Activated CD8-positive, alpha-beta T cell treated with anti-CD3 and anti-CD28 coated beads, Interleukin-2, amount 10 ng/mL, durations not matched to agents 7 days and 5 days (primary cell): ENCODE measurements at regions not wholly inside any gene's neighbourhood (a gene's known extent, or its start where the extent isn't known, plus 50 kb on each side); places are given as distances from the start of the nearest gene placed in this dataset.

Experiments
- ATAC-seq: fragments of 150-1000 bp; cut with Tn5 transposase; one replicate; pipeline ENCODE4 v1.10.0; 2021; ENCODE audit warnings: moderate library complexity
- CTCF ChIA-PET: fragments of 350-600 bp; sonication (Branson Sonifier 250); formaldehyde crosslinking; loops from one replicate; lab custom pipeline; 2021; ENCODE audit warnings: antibody characterized with exemption; lab: Charles Lee
- POLR2A ChIA-PET: fragments of 350-600 bp; sonication (Branson Sonifier 250); formaldehyde crosslinking; loops from one replicate; lab custom pipeline; 2021; ENCODE audit warnings: antibody characterized with exemption; lab: Charles Lee
- DNase-seq: peaks from one replicate; pipeline ENCODE4 v3.0.0-alpha.2; 2020
- H3K27ac Mint-ChIP-seq: one replicate; pipeline ENCODE4 v1.8.0; 2021; ENCODE audit warnings: mild to moderate bottlenecking, mixed read lengths
- H3K27me3 Mint-ChIP-seq: one replicate; pipeline ENCODE4 v1.8.0; 2021; ENCODE audit warnings: low read depth, mixed read lengths
- H3K36me3 Mint-ChIP-seq: one replicate; pipeline ENCODE4 v1.8.0; 2021; ENCODE audit warnings: low read depth, mixed read lengths
- H3K4me1 Mint-ChIP-seq: one replicate; pipeline ENCODE4 v1.8.0; 2021; ENCODE audit warnings: low read depth, mixed read lengths
- H3K4me3 Mint-ChIP-seq: one replicate; pipeline ENCODE4 v1.8.0; 2021; ENCODE audit warnings: mild to moderate bottlenecking, mixed read lengths
- H3K9me3 Mint-ChIP-seq: one replicate; pipeline ENCODE4 v1.8.0; 2022; ENCODE audit warnings: mixed read lengths; ENCODE audit not compliant: insufficient read depth

DNA sequence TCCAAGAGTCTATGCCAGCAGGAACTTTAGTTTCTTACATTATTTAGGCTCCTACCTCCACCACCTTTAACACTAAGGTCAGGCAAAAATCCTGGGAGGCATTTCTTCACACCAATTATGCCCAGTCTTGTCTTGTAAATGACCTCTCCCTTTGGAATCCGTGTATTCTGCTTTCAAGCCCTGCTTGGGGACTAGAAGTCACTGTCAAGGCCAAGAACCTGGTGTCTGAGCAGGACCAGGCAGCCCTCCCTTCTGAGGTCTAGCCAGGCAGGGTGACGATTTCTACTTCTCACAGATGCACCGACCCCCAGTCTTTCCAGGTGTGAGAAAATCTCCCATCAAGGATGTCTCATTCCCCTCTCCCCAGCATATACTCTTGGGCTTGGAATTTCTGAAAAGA lies 82.7 kb upstream of the C1QTNF7 start:
- ChIA-PET POLR2A (no interaction called here), CTCF (no interaction called here)
- peaks cover 8% of the 10 kb centered on the region for H3K4me1 Mint-ChIP-seq
- ATAC-seq (no peak), DNase-seq (no peak)
- H3K27ac Mint-ChIP-seq, result no peak overlapping the region
- no peak overlapping the region for H3K4me3 Mint-ChIP-seq
- no peaks in the 10 kb centered on the region for H3K9me3 Mint-ChIP-seq
- peaks cover 4% of the 10 kb centered on the region for H3K27me3 Mint-ChIP-seq
- no peaks in the 10 kb centered on the region for H3K36me3 Mint-ChIP-seq

DNA sequence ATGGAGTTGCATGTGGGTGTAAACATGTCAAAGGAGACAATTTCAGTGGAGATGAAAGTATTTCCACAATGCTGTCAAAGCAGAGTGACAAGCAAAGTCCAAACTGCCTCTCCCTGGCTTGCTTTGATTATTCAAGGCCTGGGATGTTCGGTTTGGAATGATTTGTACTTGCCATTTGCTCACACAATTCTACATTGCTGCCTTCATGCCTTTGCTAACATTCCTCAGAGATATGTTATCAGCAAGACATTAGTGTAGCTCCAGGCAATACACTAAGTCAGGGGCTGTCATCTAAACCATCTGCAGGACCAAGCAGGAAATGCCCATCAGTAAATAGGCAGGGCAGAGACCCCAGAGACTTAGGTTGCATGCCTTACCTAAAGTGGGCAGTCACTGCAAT lies 79.6 kb upstream of the C1QTNF7 start:
- Mint-ChIP-seq H3K27ac (no peak overlapping the region), H3K4me3 (no peak overlapping the region), H3K27me3 (peaks cover 4% of the 10 kb centered on the region), H3K9me3 (no peaks in the 10 kb centered on the region), H3K36me3 (no peaks in the 10 kb centered on the region), H3K4me1 (peaks cover 9% of the 10 kb centered on the region)
- POLR2A ChIA-PET, result no interaction called here
- ATAC-seq, result no peak
- CTCF ChIA-PET, result no interaction called here
- DNase-seq, result no peak

DNA sequence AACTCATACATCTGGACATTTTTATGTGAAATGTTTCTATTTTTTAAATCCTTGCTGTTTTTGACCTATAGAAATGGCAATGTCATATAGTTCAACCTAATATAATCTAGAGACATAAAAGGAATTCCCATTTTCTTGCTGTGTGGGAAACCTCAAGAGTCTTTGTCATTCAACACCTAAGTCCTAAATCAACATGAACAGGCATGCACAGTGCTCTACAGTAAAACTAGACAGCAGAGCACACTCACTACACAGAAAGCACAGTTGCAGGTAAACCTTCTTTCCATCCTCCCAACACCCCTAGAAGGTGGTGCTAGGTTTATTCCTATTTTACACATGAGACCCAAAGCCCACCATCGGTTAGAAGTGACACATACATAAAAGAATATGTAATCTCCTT lies 79.1 kb upstream of the C1QTNF7 start:
- ATAC-seq (no peak), DNase-seq (no peak)
- Mint-ChIP-seq H3K4me1 (peaks cover 9% of the 10 kb centered on the region), H3K9me3 (no peaks in the 10 kb centered on the region), H3K4me3 (no peak overlapping the region), H3K27me3 (peaks cover 4% of the 10 kb centered on the region), H3K27ac (no peak overlapping the region), H3K36me3 (no peaks in the 10 kb centered on the region)
- POLR2A ChIA-PET, result no interaction called here
- CTCF ChIA-PET, result no interaction called here

DNA sequence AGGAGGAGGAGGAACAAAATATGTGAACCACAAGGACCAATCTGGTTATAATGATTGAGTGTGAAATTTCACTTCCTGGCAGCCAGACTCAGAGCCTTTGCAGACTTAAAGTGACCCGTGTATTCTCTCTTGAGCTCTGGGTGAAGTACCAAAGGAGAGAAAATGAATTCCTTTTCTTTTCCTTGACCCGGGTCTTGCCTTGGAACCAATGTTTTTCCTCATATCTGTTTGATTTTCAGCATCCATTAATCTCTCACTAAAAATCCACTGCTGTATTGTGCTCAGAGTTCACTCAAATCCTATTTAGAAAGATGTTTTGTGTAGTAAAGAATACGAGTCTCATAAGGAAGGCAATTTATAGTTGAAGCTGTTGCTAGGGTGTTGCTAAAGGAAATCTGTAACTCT lies 78.3 kb upstream of the C1QTNF7 start:
- Mint-ChIP-seq H3K4me1 (peaks cover 9% of the 10 kb centered on the region), H3K9me3 (no peaks in the 10 kb centered on the region), H3K27me3 (peaks cover 4% of the 10 kb centered on the region), H3K27ac (no peak overlapping the region), H3K4me3 (no peak overlapping the region), H3K36me3 (no peaks in the 10 kb centered on the region)
- POLR2A ChIA-PET, result no interaction called here
- DNase-seq (no peak), ATAC-seq (no peak)
- CTCF ChIA-PET, result interaction anchor here (1.0 to 2.3 kb wide), 2 partner anchors 47 to 108 kb away, joined by 4 to 5 read pairs; no protein-coding TSS in a partner anchor

DNA sequence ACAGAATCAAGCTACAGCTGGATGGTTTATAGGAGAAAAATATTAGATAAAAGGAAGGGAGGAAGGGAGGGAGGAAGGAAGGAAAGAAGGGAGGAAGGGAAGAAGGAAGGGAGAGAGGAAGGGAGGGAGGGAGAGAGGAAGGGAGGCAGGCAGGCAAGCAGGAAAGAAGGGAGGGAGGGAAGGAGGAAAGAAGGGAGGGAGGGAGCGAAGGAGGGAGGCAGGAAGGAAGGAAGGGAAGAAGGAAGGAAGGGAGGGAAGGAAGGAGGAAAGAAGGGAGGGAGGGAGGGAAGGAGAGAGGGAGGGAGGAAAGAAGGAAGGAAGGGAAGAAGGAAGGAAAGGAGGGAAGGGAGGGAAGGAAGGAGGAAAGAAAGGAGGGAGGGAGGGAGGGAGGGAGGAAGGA lies 77.9 kb upstream of the C1QTNF7 start:
- no peak for ATAC-seq
- Mint-ChIP-seq H3K4me1 (peaks cover 9% of the 10 kb centered on the region), H3K27me3 (peaks cover 4% of the 10 kb centered on the region), H3K9me3 (no peaks in the 10 kb centered on the region), H3K36me3 (no peaks in the 10 kb centered on the region), H3K4me3 (no peak overlapping the region), H3K27ac (no peak overlapping the region)
- ChIA-PET CTCF (interaction anchor here (1.0 to 2.3 kb wide), 2 partner anchors 47 to 107 kb away, joined by 4 to 5 read pairs; no protein-coding TSS in a partner anchor), POLR2A (no interaction called here)
- DNase-seq, result no peak

DNA sequence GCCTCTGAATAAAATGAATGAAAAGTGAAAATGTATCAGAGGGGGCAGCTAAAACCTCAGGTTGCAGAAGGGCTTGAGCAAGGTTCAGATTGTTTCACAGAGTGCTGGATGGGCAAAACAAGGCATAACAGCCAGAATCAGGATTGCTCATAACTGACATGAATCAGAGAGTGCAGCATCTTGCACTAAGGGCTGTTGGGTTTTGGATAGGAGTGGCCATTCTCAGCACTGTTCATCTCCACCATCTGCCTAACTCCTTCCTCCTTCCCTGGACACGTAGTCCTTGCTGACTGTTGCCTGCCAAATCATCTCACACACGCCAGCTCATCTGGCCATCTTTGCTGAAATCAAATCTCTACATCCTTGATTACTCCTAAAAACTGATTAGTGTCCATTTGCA lies 75.3 kb upstream of the C1QTNF7 start:
- CTCF ChIA-PET, result no interaction called here
- no peak overlapping the region for H3K4me3 Mint-ChIP-seq
- POLR2A ChIA-PET, result no interaction called here
- no peaks in the 10 kb centered on the region for H3K36me3 Mint-ChIP-seq
- H3K27ac Mint-ChIP-seq, result no peak overlapping the region
- no peak for DNase-seq
- H3K27me3 Mint-ChIP-seq, result peaks cover 6% of the 10 kb centered on the region
- H3K9me3 Mint-ChIP-seq, result no peaks in the 10 kb centered on the region
- peaks cover 9% of the 10 kb centered on the region for H3K4me1 Mint-ChIP-seq
- ATAC-seq, result no peak

DNA sequence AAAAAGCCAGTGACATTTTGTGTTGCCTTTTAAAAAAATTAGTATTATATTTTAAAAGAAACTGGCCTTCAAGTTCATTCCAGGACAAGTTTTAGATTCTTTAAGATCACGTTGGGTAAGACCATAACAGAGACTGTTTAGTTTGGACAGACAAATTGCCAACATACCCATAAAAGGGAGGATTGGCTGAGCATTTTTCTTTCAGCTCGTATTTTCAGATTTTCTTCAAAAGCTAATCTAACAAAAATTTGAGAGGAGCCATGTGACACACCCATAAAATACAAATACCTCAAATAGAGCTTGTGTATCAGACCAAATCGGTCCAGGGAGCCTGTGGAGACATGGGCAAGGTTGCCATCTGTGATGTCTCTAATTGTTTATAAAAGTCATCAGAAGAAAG lies 74.6 kb upstream of the C1QTNF7 start:
- ATAC-seq (no peak), DNase-seq (no peak)
- ChIA-PET CTCF (no interaction called here), POLR2A (no interaction called here)
- peaks cover 6% of the 10 kb centered on the region for H3K27me3 Mint-ChIP-seq
- no peaks in the 10 kb centered on the region for H3K36me3 Mint-ChIP-seq
- peaks cover 9% of the 10 kb centered on the region for H3K4me1 Mint-ChIP-seq
- no peaks in the 10 kb centered on the region for H3K9me3 Mint-ChIP-seq
- no peak overlapping the region for H3K27ac Mint-ChIP-seq
- no peak overlapping the region for H3K4me3 Mint-ChIP-seq

DNA sequence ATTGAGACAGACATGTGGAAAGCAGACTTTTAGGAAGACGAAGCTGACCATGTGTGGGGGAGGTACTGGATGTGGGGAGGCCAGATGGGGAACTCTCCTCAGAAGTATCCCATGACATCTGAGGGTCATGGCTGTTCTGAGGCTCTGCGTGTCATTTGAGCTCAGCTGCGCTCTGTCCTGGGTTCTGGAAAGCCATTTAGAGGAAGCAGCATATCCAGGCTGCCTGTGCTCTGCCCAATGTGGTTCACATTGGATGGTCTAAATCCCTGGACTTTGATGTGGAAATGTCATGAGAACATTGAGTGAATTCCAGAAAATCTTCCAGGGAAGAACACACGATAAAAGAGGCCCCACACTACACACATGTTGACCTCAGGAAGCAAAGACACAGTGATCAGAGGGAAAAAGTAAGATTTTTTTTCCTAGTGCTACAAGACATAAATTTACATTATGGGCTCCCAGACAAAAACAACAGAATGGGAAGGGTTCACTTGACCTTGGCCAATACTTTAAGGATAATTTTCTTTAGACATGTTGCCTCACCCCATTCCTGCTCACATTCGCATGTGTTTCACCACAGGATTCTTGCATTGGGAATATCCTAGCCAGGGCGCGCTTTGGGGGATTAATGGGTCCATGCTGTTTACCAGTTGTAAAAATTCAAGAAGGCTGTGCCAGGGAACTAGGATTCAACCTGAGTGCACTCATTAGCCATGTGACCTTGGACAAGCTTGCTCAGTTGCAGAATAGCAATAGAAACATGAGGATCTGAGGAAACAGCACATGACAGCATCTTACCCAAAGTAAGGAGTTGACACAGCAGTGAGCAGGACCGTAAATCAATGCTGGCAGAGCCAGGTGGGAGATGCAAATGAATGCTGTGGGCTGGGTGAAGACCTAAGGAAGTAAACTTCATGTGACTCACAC lies 73.2 kb upstream of the C1QTNF7 start:
- no peaks in the 10 kb centered on the region for H3K36me3 Mint-ChIP-seq
- ChIA-PET POLR2A (no interaction called here), CTCF (interaction anchor here (1.1 kb wide), 1 partner anchor 103 kb away, joined by 3 read pairs; no protein-coding TSS in a partner anchor)
- peaks cover 4% of the 10 kb centered on the region for H3K4me1 Mint-ChIP-seq
- DNase-seq, result no peak
- H3K27me3 Mint-ChIP-seq, result peaks cover 6% of the 10 kb centered on the region
- ATAC-seq, result no peak
- no peaks in the 10 kb centered on the region for H3K9me3 Mint-ChIP-seq
- no peak overlapping the region for H3K27ac Mint-ChIP-seq
- no peak overlapping the region for H3K4me3 Mint-ChIP-seq

DNA sequence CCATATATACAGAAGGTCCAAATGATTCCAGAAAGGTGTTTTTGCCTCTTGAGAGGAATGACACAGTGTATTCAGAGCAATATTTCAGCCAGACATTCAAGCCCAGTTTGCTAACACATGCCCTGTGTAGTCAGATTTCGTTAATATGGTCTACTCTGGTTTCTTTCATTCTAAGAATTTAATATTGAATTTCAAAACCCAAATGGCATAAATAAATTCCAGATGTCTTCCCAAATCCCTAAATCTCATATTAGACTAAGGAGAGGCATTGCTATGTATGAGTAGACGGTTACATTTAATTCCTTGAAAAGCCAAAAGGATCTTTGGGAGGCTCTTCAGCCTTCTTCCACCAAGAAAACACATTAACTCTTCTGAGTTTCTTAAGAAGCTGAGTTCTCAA lies 66.3 kb upstream of the C1QTNF7 start:
- Mint-ChIP-seq H3K4me3 (no peak overlapping the region), H3K4me1 (no peaks in the 10 kb centered on the region), H3K9me3 (no peaks in the 10 kb centered on the region), H3K27ac (no peak overlapping the region), H3K36me3 (no peaks in the 10 kb centered on the region), H3K27me3 (peaks cover 2% of the 10 kb centered on the region)
- POLR2A ChIA-PET, result no interaction called here
- DNase-seq (no peak), ATAC-seq (no peak)
- CTCF ChIA-PET, result interaction anchor here (1.8 kb wide), 1 partner anchor 47 kb away, joined by 4 read pairs; no protein-coding TSS in a partner anchor

DNA sequence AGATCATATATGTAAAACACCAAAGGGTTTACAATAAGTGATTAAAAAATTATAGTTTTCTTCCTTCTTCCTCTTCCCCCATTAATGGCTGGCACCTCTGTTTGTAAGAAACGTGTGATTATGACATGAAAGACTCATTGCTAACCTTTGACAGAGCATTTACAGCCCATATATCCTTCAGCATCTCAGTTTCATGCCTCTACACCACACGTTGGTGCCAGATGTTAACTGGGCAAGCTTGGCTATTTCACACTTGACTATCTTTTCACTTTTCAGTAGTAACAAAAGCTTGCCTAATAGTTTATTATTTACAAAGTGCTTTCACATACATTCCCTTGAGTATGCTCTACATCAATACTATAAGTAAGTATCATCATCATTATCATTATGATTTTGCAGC lies 65.3 kb upstream of the C1QTNF7 start:
- CTCF ChIA-PET, result interaction anchor here (1.3 to 2.6 kb wide), 4 partner anchors 34 to 95 kb away, joined by 3 to 9 read pairs (median 4); no protein-coding TSS in a partner anchor
- no peaks in the 10 kb centered on the region for H3K9me3 Mint-ChIP-seq
- no peak overlapping the region for H3K27ac Mint-ChIP-seq
- H3K36me3 Mint-ChIP-seq, result no peaks in the 10 kb centered on the region
- no peak overlapping the region for H3K4me3 Mint-ChIP-seq
- POLR2A ChIA-PET, result no interaction called here
- peaks cover 2% of the 10 kb centered on the region for H3K4me1 Mint-ChIP-seq
- DNase-seq (no peak), ATAC-seq (no peak)
- H3K27me3 Mint-ChIP-seq, result no peaks in the 10 kb centered on the region

DNA sequence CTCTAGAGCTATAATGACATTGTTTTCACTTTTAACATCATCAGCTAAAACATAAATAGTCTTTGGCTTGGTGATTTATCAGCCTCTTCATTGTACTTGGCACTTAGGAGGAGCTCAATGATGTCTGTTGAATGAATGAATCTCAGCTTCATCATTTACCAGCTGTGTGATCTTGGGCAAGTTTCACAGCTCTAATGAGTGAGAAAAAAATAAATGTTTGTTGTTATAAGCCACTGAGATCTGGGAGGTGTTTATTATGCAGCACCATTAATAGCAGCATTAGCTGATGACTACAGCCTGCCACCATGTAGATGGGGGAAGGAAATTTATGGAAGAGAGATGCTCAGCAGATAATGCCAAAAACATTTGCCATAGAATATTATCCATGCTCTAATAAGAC lies 63.6 kb upstream of the C1QTNF7 start:
- Mint-ChIP-seq H3K36me3 (no peaks in the 10 kb centered on the region), H3K27ac (no peak overlapping the region), H3K27me3 (no peaks in the 10 kb centered on the region), H3K4me1 (peaks cover 8% of the 10 kb centered on the region), H3K9me3 (no peaks in the 10 kb centered on the region), H3K4me3 (no peak overlapping the region)
- ChIA-PET CTCF (interaction anchor here (2.6 kb wide), 1 partner anchor 94 kb away, joined by 9 read pairs; no protein-coding TSS in a partner anchor), POLR2A (no interaction called here)
- ATAC-seq, result no peak
- DNase-seq, result no peak

DNA sequence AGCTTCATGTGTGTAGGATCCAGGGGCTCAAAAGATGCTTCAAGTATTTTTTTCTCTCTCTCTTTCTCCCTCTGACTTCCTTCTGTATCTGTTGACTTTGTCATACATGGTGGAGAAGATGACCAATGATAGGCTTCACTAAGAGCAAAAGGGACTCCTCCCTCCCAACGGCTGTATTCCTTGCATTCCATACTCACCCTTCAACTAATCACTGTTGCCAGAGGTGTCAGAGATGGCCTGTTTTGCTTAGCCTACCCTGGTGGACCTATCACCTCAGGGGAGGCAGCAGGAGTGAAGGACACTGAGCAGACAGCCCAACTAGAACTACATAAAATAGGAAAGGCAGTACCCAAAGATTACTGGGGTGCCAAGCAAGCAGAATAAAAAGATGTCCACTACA lies 62.2 kb upstream of the C1QTNF7 start:
- no peak for DNase-seq
- Mint-ChIP-seq H3K27me3 (no peaks in the 10 kb centered on the region), H3K36me3 (no peaks in the 10 kb centered on the region), H3K4me1 (peaks cover 8% of the 10 kb centered on the region), H3K4me3 (no peak overlapping the region), H3K9me3 (no peaks in the 10 kb centered on the region), H3K27ac (no peak overlapping the region)
- no peak for ATAC-seq
- POLR2A ChIA-PET, result no interaction called here
- CTCF ChIA-PET, result interaction anchor here (1.6 to 2.6 kb wide), 2 partner anchors 12 to 92 kb away, joined by 5 to 6 read pairs; no protein-coding TSS in a partner anchor
